Coronary artery (tissue), 2 donors: ENCODE measurements at regions not wholly inside any gene's neighbourhood (a gene's known extent, or its start where the extent isn't known, plus 50 kb on each side); places are given as distances from the start of the nearest gene placed in this dataset.

Source experiments
- DNase-seq: peaks from one replicate; pipeline ENCODE4 v3.0.0-alpha.2; 2017; ENCODE audit warnings: low spot score
- H3K27ac ChIP-seq, 2 donors: fragments of 200-600 bp; sonication (generic); one replicate each; pipeline ENCODE4 v1.5.1; 2016 to 2019
- H3K4me3 ChIP-seq: fragments of 200-600 bp; sonication (generic); 2 replicates; pipeline ENCODE4 v1.5.1; 2016; ENCODE audit warnings: mild to moderate bottlenecking, moderate library complexity
- CTCF ChIP-seq: fragments of 200-600 bp; sonication (generic); IDR thresholded peaks from one replicate; pipeline ENCODE4 v1.5.1; 2019; ENCODE audit warnings: antibody characterized with exemption

- no peak for TF ChIP-seq CTCF
- Histone ChIP-seq H3K4me3 (no peak overlapping the region), H3K27ac (no peak overlapping the region)
- DNase-seq: no peak
Measured at GRCh38 chrX:4762196-4762595, 1048.7 kb upstream of the PRKX start.

GRCh38 chrX:4754878-4755604 is 1041.6 kb upstream of the PRKX start:
- no peak for TF ChIP-seq CTCF
- no peak for DNase-seq
- no peak overlapping the region for H3K27ac ChIP-seq
- no peak overlapping the region for H3K4me3 ChIP-seq

GRCh38 chrX:4741024-4741423 is 1027.6 kb upstream of the PRKX start:
- Histone ChIP-seq H3K4me3 (no peak overlapping the region), H3K27ac (no peak overlapping the region)
- TF ChIP-seq CTCF: no peak
- DNase-seq: no peak

- no peak for DNase-seq
- Histone ChIP-seq H3K4me3 (no peak overlapping the region), H3K27ac (no peak overlapping the region)
- TF ChIP-seq CTCF: no peak
Measured at GRCh38 chrX:4735299-4735698, 1021.9 kb upstream of the PRKX start.

GRCh38 chrX:4710618-4711433 is 997.4 kb upstream of the PRKX start:
- DNase-seq: no peak
- H3K27ac ChIP-seq: no peak overlapping the region
- no peak for TF ChIP-seq CTCF
- no peak overlapping the region for H3K4me3 ChIP-seq

GRCh38 chrX:4708970-4709760 is 995.7 kb upstream of the PRKX start:
- no peak for DNase-seq
- H3K4me3 ChIP-seq: no peak overlapping the region
- H3K27ac ChIP-seq: no peak overlapping the region
- no peak for TF ChIP-seq CTCF
